ENCODE measurements at regions not wholly inside any gene's neighbourhood (a gene's known extent, or its start where the extent isn't known, plus 50 kb on each side); places are given as distances from the start of the nearest gene placed in this dataset.

DNA sequence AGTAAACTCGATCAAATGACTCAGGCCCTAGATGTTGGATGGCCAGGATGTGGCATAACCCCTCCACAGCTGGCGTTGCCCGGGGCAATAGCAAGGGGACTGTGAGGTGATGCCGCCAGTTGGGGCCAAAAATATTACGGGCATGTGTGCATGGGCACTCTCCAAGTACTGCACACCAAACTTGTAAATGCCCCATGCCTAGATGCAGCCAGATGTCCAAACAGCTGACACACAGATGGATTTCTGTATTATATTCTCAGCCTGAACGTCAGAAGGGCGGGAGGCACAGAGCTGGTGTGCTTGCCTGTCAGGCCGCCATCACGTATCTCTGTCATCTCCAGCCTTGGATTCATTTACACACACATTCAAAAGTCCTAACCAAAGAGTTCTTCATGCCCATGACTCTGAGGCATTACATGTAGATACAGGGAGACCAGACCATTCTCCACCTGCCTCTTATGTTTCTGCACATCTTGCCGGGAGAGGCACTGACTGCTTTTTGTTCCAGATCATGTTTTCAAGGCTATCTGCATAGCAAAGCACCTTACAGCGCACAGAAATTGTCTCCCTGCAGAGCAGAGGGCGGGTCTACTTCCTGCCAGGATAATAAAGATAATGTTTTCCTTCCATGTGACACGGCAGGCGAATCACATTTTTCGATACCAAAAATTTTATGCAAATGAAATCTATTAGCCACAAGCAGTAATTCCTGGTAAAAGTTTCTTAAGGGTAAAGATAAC, 200.9 kb upstream of the ADAMTS16 start:
- TF ChIP-seq, protein P1, sequence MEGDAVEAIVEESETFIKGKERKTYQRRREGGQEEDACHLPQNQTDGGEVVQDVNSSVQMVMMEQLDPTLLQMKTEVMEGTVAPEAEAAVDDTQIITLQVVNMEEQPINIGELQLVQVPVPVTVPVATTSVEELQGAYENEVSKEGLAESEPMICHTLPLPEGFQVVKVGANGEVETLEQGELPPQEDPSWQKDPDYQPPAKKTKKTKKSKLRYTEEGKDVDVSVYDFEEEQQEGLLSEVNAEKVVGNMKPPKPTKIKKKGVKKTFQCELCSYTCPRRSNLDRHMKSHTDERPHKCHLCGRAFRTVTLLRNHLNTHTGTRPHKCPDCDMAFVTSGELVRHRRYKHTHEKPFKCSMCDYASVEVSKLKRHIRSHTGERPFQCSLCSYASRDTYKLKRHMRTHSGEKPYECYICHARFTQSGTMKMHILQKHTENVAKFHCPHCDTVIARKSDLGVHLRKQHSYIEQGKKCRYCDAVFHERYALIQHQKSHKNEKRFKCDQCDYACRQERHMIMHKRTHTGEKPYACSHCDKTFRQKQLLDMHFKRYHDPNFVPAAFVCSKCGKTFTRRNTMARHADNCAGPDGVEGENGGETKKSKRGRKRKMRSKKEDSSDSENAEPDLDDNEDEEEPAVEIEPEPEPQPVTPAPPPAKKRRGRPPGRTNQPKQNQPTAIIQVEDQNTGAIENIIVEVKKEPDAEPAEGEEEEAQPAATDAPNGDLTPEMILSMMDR (IDR thresholded peaks at IDR 0.05; ENCODE audit: low read length), result no peak
- no peak for TF ChIP-seq EZH2phosphoT487 (IDR thresholded peaks at IDR 0.05; ENCODE audit: low read length)

Data from MM.1S (cell line).